ENCODE measurements at regions not wholly inside any gene's neighbourhood (a gene's known extent, or its start where the extent isn't known, plus 50 kb on each side); places are given as distances from the start of the nearest gene placed in this dataset.
"Not testable (repeated sequence)": the region's sequence is repeated elsewhere in the genome, so short reads cannot be mapped to it uniquely, and the experiment has no call there.

GRCh38 chr2:179385756-179386155 lies 121.1 kb upstream of the SESTD1 start:
- not testable (repeated sequence) for H3K4me3 Mint-ChIP-seq; H3K27me3 Mint-ChIP-seq (ENCODE audit: low read depth in 3 of 3); H3K9me3 Mint-ChIP-seq; H3K4me1 Mint-ChIP-seq; DNase-seq; H3K27ac Mint-ChIP-seq; H3K36me3 Mint-ChIP-seq

DNA sequence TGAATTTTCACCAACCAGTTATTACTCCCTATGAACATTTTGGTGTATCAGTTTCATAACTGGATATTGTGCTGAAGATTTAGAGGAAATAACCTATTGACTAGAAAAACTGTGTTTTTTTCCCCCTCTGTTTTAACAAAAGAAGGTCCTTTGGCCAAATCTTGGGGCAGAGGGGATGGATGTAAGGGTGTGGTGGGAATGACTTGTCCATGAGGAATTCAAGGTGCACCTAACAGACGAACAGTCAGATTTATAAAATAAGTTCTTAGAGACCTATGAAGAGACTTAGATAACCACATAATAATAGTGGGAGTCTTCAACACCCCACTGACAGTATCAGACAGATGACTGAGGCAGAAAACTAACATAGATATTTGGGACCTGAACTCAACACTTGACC lies 119.3 kb upstream of the SESTD1 start:
- Mint-ChIP-seq H3K4me3 (no peak overlapping the region), H3K27ac (no peak overlapping the region), H3K4me1 (no peaks in the 10 kb centered on the region), H3K9me3 (peaks cover 0 to 4% (median under 1%) of the 10 kb centered on the region in 6 donors), H3K36me3 (no peaks in the 10 kb centered on the region), H3K27me3 (ENCODE audit: low read depth in 3 of 3) (peaks cover 2 to 3% (median 2%) of the 10 kb centered on the region in 3 donors)
- DNase-seq = no peak

- Mint-ChIP-seq H3K27ac (no peak overlapping the region), H3K4me3 (no peak overlapping the region), H3K36me3 (no peaks in the 10 kb centered on the region), H3K9me3 (peaks cover 0 to 2% (median 0%) of the 10 kb centered on the region in 6 donors), H3K4me1 (no peaks in the 10 kb centered on the region), H3K27me3 (ENCODE audit: low read depth in 3 of 3) (peaks cover 2 to 6% (median 4%) of the 10 kb centered on the region in 3 donors)
- DNase-seq = no peak
These were observed 112.7 kb upstream of the SESTD1 start for GRCh38 chr2:179377296-179377695.

GRCh38 chr2:179376881-179377280 lies 112.2 kb upstream of the SESTD1 start:
- no peak for DNase-seq
- Mint-ChIP-seq H3K36me3 (no peaks in the 10 kb centered on the region), H3K4me3 (no peak overlapping the region), H3K9me3 (peaks cover 0 to 2% (median 0%) of the 10 kb centered on the region in 6 donors), H3K4me1 (no peaks in the 10 kb centered on the region), H3K27me3 (ENCODE audit: low read depth in 3 of 3) (peaks cover 2 to 6% (median 4%) of the 10 kb centered on the region in 3 donors), H3K27ac (no peak overlapping the region)

DNA sequence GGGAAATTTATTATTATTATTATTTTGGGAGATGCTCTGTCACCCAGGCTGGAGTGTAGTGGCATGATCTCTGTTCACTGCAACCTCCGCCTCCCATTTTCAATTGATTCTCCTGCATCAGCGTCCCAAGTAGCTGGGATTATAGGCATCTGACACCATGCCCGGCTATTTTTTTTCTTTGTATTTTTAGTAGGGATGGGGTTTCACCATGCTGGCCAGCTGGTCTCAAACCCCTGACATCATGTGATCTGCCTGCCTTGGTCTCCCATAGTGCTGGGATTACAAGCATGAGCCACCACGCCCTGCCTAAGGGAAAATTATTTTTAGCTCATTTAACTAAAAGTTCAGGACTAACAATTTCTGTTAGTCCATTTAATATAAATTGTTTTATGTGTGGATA lies 109.2 kb upstream of the SESTD1 start:
- Mint-ChIP-seq H3K27me3 (ENCODE audit: low read depth in 3 of 3) (peaks cover 2 to 4% (median 2%) of the 10 kb centered on the region in 3 donors), H3K27ac (no peak overlapping the region), H3K36me3 (no peaks in the 10 kb centered on the region), H3K4me3 (no peak overlapping the region), H3K4me1 (no peaks in the 10 kb centered on the region), H3K9me3 (peaks cover 0 to 2% (median 0%) of the 10 kb centered on the region in 6 donors)
- no peak for DNase-seq

DNA sequence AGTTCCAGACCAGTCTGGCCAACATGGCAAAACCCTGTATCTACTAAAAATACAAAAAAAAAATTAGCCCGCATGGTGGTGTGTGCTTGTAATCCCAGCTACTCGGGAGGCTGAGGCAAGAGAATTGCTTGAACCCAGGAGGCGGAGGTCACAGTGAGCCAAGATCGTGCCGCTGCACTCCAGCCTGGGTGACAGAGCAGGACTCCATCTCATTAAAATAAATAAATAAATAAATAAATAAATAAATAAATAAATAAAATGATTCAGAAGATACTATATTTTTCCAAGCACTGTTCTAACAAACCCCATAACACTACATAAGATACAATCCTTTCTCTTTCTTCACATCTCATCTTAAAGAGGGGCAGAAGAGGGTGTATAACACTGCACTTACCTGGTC lies 100.9 kb upstream of the SESTD1 start:
- H3K4me1 Mint-ChIP-seq; H3K36me3 Mint-ChIP-seq; H3K27ac Mint-ChIP-seq; DNase-seq; H3K9me3 Mint-ChIP-seq; H3K27me3 Mint-ChIP-seq (ENCODE audit: low read depth in 3 of 3); H3K4me3 Mint-ChIP-seq: not testable (repeated sequence)

- no peak overlapping the region for H3K27ac Mint-ChIP-seq
- H3K27me3 Mint-ChIP-seq (ENCODE audit: low read depth in 3 of 3) = peaks cover 0 to 3% (median 0%) of the 10 kb centered on the region in 3 donors
These were observed 91.2 kb upstream of the SESTD1 start for GRCh38 chr2:179355881-179356280.

DNA sequence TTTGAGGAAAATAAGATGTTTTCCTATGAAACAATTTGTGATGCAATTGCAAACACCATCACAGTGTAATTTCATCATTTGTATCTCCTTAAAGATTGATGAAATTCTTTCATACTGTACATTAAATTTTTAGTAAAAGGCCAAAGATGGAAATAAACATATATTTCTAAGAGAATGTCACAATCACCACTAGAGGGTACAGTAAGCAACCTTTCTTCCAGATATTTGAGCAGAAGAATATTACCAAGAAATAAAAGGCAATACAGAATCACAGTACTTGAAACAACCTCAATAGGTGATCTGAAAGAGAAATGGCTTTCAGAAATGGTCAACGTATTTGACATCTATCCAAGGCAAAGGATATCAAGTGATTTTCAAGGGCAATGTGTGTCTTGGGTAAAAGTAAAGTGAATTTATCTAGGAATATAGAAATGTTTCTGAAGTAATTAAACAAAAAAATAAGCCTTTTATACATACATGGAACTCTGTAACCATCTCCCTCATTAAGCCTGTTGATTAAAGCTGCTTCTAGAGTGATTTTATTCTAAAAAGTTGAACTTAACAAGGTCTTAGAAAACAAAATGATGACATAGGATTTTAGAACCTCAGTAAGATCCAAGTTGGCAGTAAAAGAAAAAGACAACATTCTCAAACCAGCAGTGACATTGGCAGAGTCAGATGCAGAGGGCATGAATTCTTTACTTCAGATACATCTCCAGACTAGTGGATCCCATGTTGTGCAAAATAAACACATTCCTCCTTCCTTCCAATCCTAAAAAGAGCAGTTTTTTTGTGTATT lies 90.3 kb upstream of the SESTD1 start:
- peaks cover 0 to 3% (median 0%) of the 10 kb centered on the region in 3 donors for H3K27me3 Mint-ChIP-seq (ENCODE audit: low read depth in 3 of 3)
- DNase-seq = no peak
- H3K4me3 Mint-ChIP-seq = no peak overlapping the region
- H3K9me3 Mint-ChIP-seq = peaks cover 0 to 2% (median 0%) of the 10 kb centered on the region in 6 donors
- H3K36me3 Mint-ChIP-seq = no peaks in the 10 kb centered on the region
- no peak overlapping the region for H3K27ac Mint-ChIP-seq
- no peaks in the 10 kb centered on the region for H3K4me1 Mint-ChIP-seq

More at GRCh38 chr2:179355881-179356280, 91.2 kb upstream of the SESTD1 start:
- Mint-ChIP-seq H3K4me3 (no peak overlapping the region), H3K4me1 (no peaks in the 10 kb centered on the region), H3K9me3 (peaks cover 0 to 2% (median 0%) of the 10 kb centered on the region in 6 donors), H3K36me3 (no peaks in the 10 kb centered on the region)
- DNase-seq = no peak

GRCh38 chr2:179354296-179354695 lies 89.7 kb upstream of the SESTD1 start:
- Mint-ChIP-seq H3K36me3 (no peaks in the 10 kb centered on the region), H3K9me3 (peaks cover 0 to 2% (median 0%) of the 10 kb centered on the region in 6 donors), H3K27me3 (ENCODE audit: low read depth in 3 of 3) (peaks cover 0 to 3% (median 0%) of the 10 kb centered on the region in 3 donors), H3K27ac (no peak overlapping the region), H3K4me1 (no peaks in the 10 kb centered on the region), H3K4me3 (no peak overlapping the region)
- no peak for DNase-seq

GRCh38 chr2:179352181-179352580 lies 87.5 kb upstream of the SESTD1 start:
- H3K27me3 Mint-ChIP-seq (ENCODE audit: low read depth in 3 of 3) = peaks cover 0 to 3% (median 0%) of the 10 kb centered on the region in 3 donors
- DNase-seq = no peak
- H3K36me3 Mint-ChIP-seq = no peaks in the 10 kb centered on the region
- no peak overlapping the region for H3K4me3 Mint-ChIP-seq
- H3K4me1 Mint-ChIP-seq = no peaks in the 10 kb centered on the region
- peaks cover 0 to 2% (median 0%) of the 10 kb centered on the region in 6 donors for H3K9me3 Mint-ChIP-seq
- H3K27ac Mint-ChIP-seq = no peak overlapping the region

DNA sequence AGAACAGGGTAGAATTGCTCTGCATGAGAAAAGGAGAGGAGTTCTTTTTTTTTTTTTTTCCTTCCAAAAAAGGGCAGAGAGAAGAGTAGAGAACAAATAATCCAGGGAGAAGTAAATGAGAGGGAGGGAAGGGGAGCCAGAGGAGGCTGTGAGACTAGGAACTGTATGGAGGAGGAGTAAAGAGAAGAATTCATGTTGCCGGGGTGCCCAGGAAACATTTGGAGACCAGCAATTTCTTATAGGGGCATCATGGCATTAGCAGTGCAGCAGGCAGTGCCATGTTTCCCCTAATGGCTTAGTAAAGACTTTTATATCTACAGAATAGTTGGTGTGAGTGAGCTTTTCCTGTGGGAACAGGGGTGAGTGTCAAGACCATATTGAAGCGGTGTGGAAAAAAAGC lies 86.4 kb upstream of the SESTD1 start:
- Mint-ChIP-seq H3K27me3 (ENCODE audit: low read depth in 3 of 3) (peaks cover 0 to 3% (median 0%) of the 10 kb centered on the region in 3 donors), H3K4me1 (no peaks in the 10 kb centered on the region), H3K9me3 (peaks cover 0 to 2% (median 0%) of the 10 kb centered on the region in 6 donors), H3K27ac (no peak overlapping the region), H3K4me3 (no peak overlapping the region), H3K36me3 (no peaks in the 10 kb centered on the region)
- no peak for DNase-seq

DNA sequence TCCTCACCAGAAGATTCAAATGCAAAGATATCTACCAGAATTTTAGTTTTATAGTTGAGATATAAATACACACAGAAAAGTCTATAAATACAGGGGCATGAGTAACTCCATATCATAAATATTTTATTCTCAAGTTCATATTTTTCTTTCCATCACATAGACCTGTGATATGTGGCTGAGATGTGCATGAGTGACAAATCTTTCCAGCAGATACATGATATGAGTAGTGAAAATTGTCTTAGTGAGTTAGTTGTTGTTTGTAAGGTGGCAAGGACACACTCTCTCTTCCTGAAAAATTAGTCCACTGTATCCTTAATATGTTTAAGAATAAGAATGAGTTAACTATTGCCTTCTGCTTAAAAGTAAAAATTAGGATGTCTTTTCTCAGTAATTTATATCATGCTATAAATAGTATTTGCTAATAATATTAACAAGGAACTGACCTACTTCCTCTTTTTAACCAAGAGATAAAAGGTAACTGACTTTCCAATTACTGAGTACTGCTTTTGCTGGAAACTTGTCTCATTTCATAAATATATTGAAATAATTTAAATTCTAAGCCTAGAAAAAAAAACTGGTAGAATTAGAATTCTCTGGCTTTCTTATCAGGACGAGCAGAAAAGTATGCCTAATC lies 85.2 kb upstream of the SESTD1 start:
- Mint-ChIP-seq H3K4me1 (no peaks in the 10 kb centered on the region), H3K27ac (no peak overlapping the region), H3K9me3 (peaks cover 0 to 2% (median 0%) of the 10 kb centered on the region in 6 donors), H3K36me3 (no peaks in the 10 kb centered on the region), H3K4me3 (no peak overlapping the region), H3K27me3 (ENCODE audit: low read depth in 3 of 3) (peaks cover 0 to 3% (median 0%) of the 10 kb centered on the region in 3 donors)
- DNase-seq = no peak

DNA sequence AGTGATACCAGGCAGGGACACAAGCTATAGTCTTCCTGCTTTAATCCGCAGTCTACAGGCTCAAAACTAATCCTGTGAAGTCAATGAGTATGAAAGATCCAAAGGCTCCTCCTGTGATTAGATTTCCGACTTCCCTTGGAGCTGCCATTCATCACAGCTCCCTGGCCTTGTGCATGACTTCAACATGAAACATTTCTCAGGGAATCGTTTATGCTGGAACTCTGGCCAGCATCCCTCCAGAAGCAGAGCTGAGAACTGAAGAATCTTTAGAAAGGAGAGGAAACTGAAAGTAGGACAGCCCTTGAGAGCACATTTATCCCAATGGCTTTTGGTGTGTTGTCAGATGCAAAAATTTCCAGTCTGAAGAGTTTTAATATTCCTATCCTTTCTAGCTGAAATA lies 84.3 kb upstream of the SESTD1 start:
- Mint-ChIP-seq H3K27me3 (ENCODE audit: low read depth in 3 of 3) (peaks cover 0 to 3% (median 0%) of the 10 kb centered on the region in 3 donors), H3K4me1 (no peaks in the 10 kb centered on the region), H3K9me3 (peaks cover 0 to 2% (median 0%) of the 10 kb centered on the region in 6 donors), H3K36me3 (no peaks in the 10 kb centered on the region), H3K4me3 (no peak overlapping the region), H3K27ac (no peak overlapping the region)
- DNase-seq = no peak

DNA sequence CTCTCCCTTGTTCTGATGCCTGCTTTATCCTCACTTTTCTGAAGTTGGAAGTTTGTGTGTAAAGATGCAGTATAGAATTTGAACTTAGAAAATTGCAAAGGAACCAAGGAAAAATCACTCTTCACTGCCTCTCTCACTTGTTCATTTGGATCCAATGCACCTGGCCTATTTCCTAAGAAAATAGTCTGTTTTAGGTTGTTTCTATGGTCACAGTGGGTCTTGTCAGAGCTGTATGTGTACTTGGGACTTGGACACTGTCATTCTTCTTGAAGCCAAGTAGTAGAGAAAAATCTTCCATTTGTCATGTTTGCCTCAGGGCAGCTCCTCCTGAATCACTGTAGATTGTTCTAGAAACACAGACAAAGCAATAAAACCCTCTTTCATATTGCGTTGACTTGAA lies 80.3 kb upstream of the SESTD1 start:
- no peaks in the 10 kb centered on the region for H3K27me3 Mint-ChIP-seq (ENCODE audit: low read depth in 3 of 3)
- no peaks in the 10 kb centered on the region for H3K4me1 Mint-ChIP-seq
- H3K4me3 Mint-ChIP-seq = no peak overlapping the region
- DNase-seq = no peak
- H3K9me3 Mint-ChIP-seq = no peaks in the 10 kb centered on the region
- no peaks in the 10 kb centered on the region for H3K36me3 Mint-ChIP-seq
- no peak overlapping the region for H3K27ac Mint-ChIP-seq

Data from immature natural killer cell (primary cell).